ENCODE measurements at regions not wholly inside any gene's neighbourhood (a gene's known extent, or its start where the extent isn't known, plus 50 kb on each side); places are given as distances from the start of the nearest gene placed in this dataset.
"Not testable (repeated sequence)": the region's sequence is repeated elsewhere in the genome, so short reads cannot be mapped to it uniquely, and the experiment has no call there.

GRCh38 chrX:121405826-121406225 lies 358.4 kb downstream of the GLUD2 start:
- no peak for DNase-seq (ENCODE audit: low read depth)
- no peak overlapping the region for H3K4me3 ChIP-seq (ENCODE audit: low read depth, low read length)
- TF ChIP-seq CTCF (IDR thresholded peaks at IDR 0.05; ENCODE audit: insufficient read depth, low read length): no peak

- H3K4me3 ChIP-seq (ENCODE audit: low read depth, low read length): no peak overlapping the region
- no peak for TF ChIP-seq CTCF (IDR thresholded peaks at IDR 0.05; ENCODE audit: insufficient read depth, low read length)
- no peak for DNase-seq (ENCODE audit: low read depth)
These were observed 360.2 kb downstream of the GLUD2 start for GRCh38 chrX:121407627-121408026.

- DNase-seq (ENCODE audit: low read depth); H3K4me3 ChIP-seq (ENCODE audit: low read depth, low read length): not testable (repeated sequence)
These were observed 384.1 kb downstream of the GLUD2 start for GRCh38 chrX:121431514-121431913.

GRCh38 chrX:121433289-121433688 lies 385.9 kb downstream of the GLUD2 start:
- no peak for TF ChIP-seq CTCF (IDR thresholded peaks at IDR 0.05; ENCODE audit: insufficient read depth, low read length)
- H3K4me3 ChIP-seq (ENCODE audit: low read depth, low read length): no peak overlapping the region

GRCh38 chrX:121437666-121438065 lies 390.3 kb downstream of the GLUD2 start:
- not testable (repeated sequence) for DNase-seq (ENCODE audit: low read depth)

More at GRCh38 chrX:121433289-121433688, 385.9 kb downstream of the GLUD2 start:
- no peak for DNase-seq (ENCODE audit: low read depth)

GRCh38 chrX:121455890-121456289 lies 408.5 kb downstream of the GLUD2 start:
- no peak for TF ChIP-seq CTCF (IDR thresholded peaks at IDR 0.05; ENCODE audit: insufficient read depth, low read length)
- no peak for DNase-seq (ENCODE audit: low read depth)
- H3K4me3 ChIP-seq (ENCODE audit: low read depth, low read length): no peak overlapping the region

More at GRCh38 chrX:121437666-121438065, 390.3 kb downstream of the GLUD2 start:
- not testable (repeated sequence) for H3K4me3 ChIP-seq (ENCODE audit: low read depth, low read length)

GRCh38 chrX:121456315-121456714 lies 408.9 kb downstream of the GLUD2 start:
- DNase-seq (ENCODE audit: low read depth): no peak
- H3K4me3 ChIP-seq (ENCODE audit: low read depth, low read length): no peak overlapping the region
- no peak for TF ChIP-seq CTCF (IDR thresholded peaks at IDR 0.05; ENCODE audit: insufficient read depth, low read length)

GRCh38 chrX:121457096-121457495 lies 409.7 kb downstream of the GLUD2 start:
- H3K4me3 ChIP-seq (ENCODE audit: low read depth, low read length): no peak overlapping the region
- no peak for TF ChIP-seq CTCF (IDR thresholded peaks at IDR 0.05; ENCODE audit: insufficient read depth, low read length)

More at GRCh38 chrX:121457096-121457495, 409.7 kb downstream of the GLUD2 start:
- DNase-seq (ENCODE audit: low read depth): no peak

Measured in fibroblast of the aortic adventitia (primary cell).